GM21825 (cell line): ENCODE measurements at regions not wholly inside any gene's neighbourhood (a gene's known extent, or its start where the extent isn't known, plus 50 kb on each side); places are given as distances from the start of the nearest gene placed in this dataset.

Source experiments
- ATAC-seq: cut with Tn5 transposase; IDR thresholded peaks from one replicate; pipeline ENCODE4 v1.9.1; 2021; ENCODE audit warnings: mild to moderate bottlenecking, moderate library complexity; ENCODE audit not compliant: unreplicated experiment

DNA sequence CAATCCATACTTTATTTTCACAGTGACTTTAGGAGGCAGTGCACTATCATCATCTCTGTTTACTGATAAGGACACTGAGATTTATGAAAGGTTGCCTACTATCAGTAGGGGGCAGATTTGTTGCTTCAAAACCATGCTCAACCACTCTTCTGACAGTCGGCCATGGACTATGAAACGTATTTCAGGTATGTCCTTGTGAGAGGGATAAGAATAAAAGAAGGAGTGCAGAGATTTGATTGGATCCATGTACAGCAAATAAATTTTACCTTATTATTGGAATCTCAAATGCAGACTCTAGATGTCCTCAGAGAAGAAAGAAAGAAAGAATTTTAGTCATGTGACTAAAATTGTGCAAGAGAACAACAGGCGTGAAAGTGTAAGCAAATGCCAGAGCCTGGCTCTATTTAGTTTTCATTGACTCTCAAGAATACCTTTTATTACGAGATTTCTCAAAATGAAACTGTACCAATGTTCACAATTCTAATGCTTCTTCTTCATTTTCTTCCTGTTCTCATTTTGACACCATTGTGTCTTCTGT lies 296.6 kb upstream of the RASA1 start:
- no peak for ATAC-seq

DNA sequence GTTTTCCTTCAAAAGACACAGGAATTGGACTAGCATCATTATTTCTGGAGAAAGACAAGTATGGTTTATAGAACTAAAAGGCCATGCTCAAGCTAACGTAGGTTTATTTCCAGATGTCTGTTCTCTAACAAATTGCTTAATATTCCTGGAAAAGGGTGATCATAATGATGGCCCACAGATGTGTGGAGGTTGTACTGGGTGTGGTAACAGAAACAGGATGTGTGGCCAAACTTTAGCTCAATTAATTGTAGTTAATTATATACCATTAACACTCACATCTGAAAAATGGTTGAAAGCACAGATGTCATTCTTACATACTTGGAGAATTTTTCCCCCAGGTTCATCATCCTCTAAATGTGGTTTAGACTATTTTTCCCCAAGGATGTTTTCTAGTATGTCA lies 292.7 kb upstream of the RASA1 start:
- no peak for ATAC-seq

DNA sequence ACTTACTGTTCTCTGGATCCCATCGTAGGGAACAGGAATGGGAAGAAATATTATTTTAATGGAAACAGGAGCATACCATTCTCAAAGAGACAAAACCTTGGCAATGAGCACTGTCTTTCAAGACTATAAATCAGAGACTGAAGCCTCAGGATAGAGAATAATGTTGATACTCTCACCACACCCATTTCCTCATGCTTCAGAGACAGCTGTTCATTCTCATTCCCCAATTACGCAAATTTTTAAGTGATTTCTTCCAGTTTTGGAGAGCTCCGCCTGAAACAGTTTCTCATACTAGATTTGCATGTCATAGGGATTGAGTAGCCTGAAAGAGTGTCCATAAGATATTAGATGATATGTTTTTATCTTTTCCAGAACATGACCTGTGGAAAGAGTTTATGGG lies 290.5 kb upstream of the RASA1 start:
- ATAC-seq = no peak

DNA sequence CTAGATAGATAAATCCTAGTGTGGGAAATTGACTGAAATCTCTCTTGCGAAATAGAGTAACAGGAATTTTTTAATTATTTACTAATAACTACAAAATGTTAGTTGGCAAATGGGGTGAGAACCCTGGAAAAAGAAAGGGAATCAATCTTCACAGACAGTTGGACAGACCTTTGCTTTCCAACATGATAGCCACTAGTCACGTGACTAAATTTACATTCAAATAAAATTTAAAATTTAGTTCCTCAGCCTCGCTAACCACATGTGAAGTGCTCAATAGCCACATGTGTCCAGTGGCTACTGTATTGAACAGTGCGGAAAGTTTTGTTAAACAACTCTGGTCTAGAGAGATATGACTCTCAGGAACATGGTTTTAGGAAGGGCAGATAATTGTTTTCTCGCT lies 289.9 kb upstream of the RASA1 start:
- no peak for ATAC-seq

DNA sequence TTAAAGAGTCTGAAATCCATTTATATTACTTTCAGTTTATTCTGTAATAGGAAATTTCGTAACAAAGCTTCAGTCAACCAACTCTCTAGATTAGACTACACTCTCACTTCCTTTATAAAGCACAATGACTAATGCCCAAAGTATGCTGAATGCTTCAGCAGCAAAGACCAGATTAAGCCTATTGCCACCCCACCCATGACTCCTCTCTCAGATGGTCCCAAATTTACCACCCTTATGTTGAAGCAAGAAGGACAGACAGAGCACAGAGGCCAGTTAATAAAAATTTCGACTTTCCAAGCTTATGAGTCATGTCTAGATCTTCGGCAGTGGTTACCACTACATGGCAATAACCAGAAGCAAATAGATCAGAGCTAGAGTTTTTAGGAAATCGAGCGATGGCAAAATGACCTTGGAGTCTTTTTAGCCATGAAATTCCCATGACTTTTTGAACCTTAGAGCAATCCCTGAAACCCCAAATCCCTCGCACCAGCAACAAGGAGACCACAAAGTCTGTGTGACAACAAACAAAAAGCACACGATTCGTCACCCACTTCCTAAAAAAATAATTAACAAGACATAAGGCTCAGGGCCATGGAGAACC lies 287.8 kb upstream of the RASA1 start:
- no peak for ATAC-seq

DNA sequence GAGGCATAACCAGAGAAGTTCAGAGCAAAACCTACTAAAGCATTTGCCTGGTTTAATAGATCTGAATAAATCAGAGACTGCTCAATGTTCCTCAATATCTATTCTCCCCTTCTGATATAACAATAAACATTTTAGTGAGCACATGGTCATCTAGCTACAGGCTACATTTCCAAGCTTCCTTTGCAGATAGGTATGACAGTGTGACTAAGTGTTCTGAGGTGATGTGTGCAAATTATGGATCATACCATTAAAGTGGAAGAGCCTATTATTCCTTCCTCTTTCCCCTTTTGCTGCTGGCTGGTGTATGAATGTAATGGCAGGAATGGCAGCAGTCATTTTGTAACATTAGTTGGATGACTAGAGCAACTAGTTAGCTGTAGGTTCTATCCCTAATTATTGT lies 285.8 kb upstream of the RASA1 start:
- no peak for ATAC-seq

DNA sequence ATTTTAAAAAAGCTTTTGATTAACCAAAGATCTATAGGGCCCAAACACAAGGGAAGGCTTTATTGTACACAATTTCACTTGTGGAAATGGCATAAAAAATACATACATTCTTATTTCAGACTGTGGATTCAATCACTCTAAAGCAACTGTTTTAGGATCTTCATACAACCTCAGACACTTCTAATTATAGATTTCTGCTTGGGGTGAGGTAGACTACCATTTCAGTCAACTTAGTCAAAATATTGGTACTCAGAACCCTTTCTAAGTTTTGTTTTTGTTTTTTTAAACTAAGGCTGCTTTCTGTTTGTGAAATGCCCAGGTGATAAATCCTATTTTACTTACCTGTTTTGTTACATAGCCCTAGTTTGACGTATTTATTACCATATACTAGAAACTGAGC lies 284.5 kb upstream of the RASA1 start:
- no peak for ATAC-seq

DNA sequence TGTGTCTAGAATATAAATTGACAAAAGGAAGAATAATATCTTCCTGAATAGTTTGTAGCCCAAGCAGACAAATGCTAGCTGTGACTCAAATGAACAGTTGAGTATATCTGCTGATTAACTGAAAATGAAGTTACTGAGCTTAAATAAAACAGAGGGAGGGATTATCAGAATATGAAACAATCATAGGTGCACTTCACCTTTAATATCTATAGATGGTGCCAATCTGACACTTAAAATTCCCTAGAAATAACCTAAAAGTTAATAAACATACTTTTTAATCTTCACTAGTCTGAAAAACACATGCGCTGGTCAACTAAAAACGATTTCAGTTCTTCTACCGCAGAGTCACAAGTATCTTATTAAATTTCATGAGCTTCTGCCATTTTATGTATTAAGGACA lies 280.8 kb upstream of the RASA1 start:
- ATAC-seq = no peak

DNA sequence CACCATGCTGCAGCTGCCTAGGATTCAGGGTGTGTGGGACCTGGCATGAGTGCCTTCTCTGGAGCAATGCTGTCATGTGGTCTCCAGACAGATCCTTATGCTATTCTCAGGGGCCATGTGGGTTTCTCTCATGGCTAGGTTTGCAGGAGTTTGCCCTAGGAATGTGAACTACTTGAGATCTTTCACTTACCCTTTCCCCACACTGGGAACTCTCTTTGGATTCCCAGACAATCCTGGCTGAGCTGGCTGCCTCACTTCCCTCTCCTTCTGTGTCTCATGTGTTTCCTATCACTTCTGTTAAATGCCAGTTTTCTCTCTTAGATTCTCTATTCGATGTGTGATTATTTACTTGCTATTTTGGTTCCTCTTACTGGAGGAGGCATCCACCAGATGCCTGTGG lies 270.2 kb upstream of the RASA1 start:
- no peak for ATAC-seq

DNA sequence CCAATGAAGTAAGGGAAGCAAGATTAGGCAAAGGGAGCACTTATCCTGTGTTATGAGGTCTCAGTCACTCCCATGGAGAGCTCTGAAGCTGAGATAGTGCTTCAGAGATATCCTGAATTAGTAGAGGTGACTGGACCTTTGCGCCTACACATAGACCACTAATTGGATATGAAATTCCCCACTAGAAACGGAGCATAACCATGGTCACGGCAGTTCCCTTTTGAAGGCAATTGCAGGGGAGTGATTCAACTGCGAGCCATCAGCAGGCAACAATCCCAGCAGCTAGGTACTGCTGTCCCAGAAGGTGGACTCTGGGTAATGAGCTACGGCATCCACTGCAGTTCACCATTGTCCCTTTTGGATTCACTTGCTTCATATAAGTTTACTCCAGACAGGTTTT lies 267.7 kb upstream of the RASA1 start:
- no peak for ATAC-seq

DNA sequence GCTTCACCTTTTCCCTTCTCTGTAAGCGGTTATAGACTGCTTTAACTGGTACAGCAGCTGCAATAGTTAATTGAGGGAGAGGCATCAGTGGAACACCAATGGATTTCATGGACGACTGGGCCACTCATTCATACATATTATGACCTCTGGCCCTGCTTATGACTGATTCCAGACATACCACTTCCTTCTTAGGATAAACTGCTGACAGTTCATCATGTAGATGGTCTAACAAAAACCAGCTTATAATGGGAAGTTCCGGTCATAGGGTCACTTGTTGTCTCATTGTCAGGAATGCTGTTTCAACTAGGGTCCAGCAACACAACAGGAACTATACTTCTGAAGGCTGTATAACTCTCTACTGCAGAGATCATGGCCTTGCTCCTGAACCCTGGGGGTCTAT lies 265.2 kb upstream of the RASA1 start:
- ATAC-seq = no peak

DNA sequence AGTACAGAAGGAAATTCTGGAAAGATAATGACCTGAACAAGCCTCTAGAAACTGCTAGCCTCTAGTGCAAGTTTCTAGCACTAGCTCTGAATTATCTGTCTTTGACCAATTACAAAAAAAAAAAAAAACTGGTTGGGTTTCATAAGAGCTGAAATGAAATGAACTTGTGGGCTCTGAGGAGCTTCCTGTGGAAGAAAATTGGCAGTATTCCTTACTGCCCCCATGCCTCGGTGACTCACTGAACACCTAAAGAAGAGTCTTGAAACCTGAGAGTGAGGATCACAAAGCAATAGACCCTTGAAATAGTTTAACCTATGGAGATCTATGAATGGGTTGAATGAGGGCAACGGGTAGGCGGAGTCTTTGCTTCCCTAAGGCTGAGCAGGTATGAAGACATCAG lies 263.6 kb upstream of the RASA1 start:
- ATAC-seq = no peak

DNA sequence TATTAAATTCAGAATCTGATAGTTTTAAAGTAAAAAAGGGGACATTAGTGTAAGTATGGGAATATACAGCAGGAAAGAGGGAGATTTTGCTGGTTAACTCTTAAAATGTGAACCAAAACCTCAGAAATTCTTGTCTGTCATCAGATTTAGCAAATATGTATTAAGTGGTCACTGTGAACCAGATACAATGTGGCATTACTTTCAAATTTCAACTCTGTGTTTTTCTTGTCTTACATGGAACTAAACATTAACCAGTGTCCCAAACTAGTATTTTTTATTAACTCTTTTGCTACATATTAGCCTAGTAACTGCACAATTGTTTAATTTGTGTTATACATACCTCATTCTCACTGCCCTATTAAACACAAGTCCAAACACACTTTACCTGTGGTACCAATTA lies 259.9 kb upstream of the RASA1 start:
- ATAC-seq = no peak

DNA sequence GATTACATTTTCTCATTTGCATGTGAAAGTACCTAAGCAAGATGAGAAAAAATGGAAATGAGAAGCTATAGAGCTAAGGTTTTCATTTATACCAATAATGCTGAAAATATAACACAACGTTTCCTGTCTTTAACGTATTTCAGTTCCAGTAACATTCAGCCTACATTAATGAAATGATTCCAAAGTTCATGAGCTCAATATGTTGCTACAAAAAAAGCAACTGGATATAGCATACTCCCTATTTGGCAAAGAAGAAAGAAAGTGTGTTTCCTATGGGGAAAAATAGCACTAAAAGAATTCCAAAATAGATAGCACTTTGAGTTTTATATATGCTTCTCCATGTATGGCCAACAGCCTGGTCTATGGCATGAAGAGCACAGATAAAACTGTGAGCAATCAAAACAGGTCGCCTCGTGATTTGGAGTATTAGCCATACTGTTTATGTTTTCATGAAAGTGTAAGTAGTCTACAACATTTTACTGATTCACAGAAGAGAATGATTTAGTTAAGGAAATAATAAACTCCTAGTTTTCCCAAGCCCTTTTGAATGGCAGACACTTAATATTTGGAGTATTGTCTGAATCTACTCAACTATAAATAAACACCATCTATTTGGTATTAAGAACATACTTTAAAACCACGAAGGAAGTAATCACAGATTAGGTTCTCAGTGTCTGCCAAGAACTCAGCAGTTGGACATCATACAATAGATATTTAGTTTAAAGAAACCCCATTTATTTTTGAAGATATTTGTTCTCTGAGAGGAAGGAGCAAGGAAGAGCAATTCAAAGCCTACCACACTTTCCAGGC lies 258.7 kb upstream of the RASA1 start:
- no peak for ATAC-seq

DNA sequence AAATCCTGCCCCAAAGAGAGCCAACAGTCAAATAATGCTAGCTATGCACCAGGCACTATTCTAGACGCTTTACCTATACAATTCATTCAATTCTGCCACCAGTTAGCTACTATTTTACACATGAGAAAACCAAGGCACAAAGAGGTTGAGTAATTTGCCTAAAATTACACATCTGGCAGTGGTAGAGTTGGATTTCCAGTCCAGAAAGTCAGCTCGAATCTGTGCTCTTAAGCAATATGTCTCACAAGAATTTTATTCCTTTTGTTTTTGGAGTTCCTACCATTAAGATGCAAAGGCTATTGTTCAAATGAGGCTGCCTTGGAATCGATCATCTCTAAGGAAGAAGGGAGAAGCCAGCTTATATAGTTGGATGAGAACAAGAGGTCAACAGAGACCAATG lies 256.9 kb upstream of the RASA1 start:
- ATAC-seq = no peak

DNA sequence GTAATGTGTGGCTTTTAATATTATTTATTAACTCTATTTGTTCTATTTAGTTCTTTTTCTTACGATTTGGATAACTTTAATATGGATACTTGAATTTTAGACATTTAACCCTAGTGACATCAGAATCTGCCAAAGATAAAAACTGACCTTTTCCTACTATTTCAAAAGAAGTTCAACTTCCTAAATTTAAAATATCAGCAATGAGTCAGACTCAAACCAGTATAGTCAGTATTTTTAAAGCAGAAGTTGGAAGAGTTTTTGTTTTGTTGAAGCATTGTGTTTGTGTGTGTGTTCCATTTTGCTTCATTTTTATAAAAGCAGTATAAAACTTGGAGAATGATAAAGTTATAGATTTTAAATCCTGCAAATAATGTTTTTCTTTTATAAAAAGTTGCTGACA lies 251.8 kb upstream of the RASA1 start:
- ATAC-seq = no peak

DNA sequence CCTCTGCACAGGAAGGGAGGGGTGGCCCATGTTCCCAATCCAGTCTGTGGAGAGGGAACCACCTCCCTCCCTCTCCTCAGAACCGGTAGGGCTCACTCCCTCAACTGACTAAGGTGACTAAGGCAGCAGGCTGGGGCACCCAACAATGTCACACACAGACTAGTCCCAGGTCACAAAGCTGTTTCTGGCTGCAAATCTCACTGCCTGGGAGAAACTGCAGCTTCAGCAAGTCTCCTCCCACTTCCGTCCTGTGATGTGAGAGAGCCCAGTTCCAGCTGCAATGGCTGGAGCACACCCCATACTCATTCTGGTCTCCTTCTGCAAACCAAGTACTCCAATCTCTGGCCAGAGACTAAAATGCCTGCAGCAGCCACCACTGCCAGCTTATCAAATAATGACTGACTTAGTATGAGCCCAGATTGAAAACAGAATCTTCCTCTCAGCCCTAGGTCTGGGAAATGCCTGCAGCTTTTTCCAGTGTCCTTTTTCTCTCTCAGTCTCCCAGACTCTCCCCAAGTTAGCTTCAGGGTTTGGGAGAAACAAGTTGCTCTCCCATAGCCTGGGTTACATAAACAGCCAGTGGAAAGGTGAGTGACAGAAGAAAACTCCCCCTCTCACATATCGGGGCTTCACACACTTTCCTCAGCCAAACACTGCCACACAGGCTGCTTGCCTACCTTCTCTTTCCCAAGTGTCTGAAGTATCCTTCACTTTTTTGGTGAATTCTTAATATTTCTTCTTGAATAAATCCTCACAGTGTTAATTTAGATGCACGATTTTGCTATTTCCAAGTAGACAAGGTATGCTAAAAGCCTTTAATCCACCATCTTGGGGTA lies 247.4 kb upstream of the RASA1 start:
- peak; percentile 95 for ATAC-seq

DNA sequence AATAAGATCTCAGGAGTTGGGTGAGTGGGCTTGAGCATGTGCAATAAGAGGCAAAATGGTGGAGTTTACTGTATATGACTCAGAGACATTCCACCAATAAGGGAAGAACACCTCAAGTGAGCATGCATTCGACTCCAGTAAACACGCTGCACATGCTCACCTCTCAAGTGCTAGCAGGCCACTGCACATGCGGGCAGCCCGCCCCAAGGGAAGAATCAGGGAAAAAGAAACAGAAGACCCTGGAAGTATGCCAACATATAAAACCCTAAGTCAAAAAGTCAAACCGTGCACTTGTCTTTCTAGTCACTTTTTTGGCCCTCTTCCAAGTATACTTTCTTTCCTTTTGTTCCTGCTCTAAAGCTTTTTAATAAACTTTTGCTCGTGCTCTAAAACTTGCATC lies 245.3 kb upstream of the RASA1 start:
- no peak for ATAC-seq

DNA sequence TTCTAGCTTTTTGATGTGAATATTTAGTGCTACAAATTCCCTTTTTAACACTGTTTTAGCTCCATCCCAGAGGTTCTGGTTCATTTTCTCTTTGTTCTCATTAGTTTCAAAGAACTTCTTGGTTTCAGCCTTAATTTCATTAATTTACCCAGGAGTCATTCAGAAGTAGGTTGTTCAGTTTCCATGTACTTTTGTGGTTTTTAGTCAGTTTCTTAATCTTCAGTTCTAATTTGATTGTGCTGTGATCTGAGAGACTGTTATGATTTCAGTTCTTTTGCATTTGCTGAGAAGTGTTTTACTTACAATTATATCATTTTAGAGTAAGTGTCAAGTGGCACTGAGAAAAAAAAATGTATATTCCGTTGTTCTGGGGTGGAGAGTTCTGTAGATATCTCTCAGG lies 240.1 kb upstream of the RASA1 start:
- no peak for ATAC-seq

DNA sequence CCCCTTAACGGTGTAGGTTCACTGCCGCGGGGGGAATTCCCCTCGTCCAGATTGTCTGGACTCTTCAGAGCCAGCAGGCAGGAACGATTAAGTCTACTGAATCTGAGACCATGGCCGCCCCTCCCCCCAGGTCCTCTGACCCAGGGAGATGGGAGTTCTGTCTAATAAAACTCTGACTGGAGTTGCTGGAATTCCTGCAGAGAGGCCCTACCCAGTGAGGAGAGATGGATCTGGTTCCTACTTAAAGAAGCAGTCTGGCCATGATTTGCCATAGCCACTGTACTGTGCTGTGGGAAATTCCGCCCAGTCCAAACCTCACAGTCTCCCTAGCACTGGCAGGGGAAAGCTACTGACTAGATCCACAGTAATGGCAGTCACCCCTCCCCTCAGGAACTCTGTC lies 237.7 kb upstream of the RASA1 start:
- ATAC-seq = no peak

DNA sequence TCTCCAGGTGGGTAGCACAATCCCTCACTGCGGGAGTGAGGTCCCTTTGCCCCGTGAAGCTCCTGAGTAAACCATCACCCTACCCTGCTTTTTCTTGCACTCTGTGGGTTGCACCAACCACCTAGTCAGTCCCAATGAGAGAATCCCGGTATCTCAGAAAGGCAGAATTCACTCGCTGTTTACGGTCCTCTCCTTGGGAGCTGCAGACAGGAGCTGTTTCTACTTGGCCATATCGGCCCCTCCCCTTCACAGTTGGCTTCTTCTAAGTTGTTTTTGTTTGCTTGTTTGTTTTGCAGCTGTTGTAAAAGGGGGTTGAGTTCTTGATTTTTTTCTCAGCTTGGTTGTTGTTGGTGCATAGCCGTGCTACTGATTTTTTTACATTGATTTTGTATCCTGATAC lies 237.0 kb upstream of the RASA1 start:
- no peak for ATAC-seq

DNA sequence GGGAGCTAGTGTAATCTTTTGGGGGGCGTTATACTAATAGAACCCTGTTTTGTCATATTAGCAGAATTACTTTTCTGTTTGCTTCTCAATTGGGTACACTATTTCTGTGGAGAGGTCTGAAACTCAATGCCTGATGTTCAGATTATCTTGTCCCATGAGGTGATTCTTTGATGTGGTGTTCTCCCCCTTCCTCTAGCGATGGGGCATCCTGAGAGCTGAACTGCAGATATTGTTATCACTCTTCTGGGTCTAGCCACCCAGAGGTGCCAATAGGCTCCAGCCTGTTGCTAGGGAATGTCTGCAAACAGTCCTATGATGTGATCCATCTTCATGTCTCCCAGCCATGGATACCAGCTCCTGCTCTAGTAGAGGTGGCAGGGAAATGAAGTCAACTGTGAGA lies 233.1 kb upstream of the RASA1 start:
- no peak for ATAC-seq
